ENCODE measurements at regions not wholly inside any gene's neighbourhood (a gene's known extent, or its start where the extent isn't known, plus 50 kb on each side); places are given as distances from the start of the nearest gene placed in this dataset.

DNA sequence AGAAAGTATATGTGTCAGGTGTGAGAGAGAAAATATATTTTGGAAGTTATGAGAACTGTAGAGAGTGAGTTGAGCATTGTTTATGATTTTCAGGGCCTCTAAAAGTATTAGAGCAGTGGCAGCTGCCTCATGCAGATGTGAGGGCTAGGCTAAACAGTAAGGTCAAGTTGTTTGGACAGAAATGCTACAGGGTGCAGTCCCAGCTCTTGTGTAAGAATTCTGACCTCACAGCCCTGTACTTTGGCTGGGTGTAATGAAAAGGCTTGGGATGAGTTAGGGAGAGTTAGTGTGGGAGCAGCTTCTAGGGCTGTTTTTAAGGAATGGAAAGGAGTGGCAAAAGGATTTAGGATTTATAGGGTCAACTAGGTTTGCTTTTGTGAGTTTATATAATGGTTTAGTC, 764.8 kb upstream of the ADGRB3 start:
- no peak overlapping the region for H3K4me3 ChIP-seq (ENCODE audit: low read depth, low read length)
- TF ChIP-seq CTCF (IDR thresholded peaks at IDR 0.05; ENCODE audit: borderline replicate concordance, insufficient read depth, low read depth, low read length), result no peak

DNA sequence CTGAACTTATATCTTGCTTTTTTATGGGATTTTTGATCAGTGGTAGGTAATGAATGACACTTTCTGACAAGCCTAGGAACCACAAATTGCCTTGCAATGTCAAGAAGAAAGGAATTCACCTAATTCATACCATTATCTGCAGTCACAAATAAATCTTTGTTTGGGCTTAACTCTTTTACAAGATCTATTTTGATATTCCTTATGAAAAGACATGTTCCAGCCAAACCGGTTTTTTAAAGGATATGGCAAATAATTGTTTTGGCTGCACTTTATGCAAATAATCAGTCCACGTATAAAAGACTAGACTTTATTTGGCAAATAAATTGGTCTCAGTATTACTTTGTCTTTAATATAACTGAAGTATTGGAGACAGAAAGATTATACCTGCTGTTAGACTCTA, 771.7 kb upstream of the ADGRB3 start:
- TF ChIP-seq CTCF (IDR thresholded peaks at IDR 0.05; ENCODE audit: borderline replicate concordance, insufficient read depth, low read depth, low read length), result no peak

DNA sequence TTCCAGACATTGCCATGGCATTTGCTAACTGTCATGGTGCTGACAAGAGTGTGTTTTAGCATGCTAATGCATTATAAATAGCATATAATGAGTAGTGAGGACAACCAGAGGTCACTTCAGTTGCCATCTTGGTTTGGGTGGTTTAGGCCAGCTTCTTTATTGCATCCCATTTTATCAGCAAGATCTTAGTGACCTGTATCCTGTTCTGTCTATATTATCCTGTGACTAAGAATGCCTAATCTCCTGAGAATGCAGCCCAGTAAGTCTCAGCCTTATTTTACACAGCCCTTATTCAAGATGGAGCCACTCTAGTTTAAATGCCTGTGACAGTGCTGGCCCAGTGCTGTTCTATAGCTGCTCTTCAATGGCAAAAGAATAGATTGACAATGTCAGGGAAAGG, 781.0 kb upstream of the ADGRB3 start:
- TF ChIP-seq CTCF (IDR thresholded peaks at IDR 0.05; ENCODE audit: borderline replicate concordance, insufficient read depth, low read depth, low read length), result no peak
- H3K4me3 ChIP-seq (ENCODE audit: low read depth, low read length), result no peak overlapping the region

More for the DNA sequence above, 771.7 kb upstream of the ADGRB3 start:
- H3K4me3 ChIP-seq (ENCODE audit: low read depth, low read length), result no peak overlapping the region

DNA sequence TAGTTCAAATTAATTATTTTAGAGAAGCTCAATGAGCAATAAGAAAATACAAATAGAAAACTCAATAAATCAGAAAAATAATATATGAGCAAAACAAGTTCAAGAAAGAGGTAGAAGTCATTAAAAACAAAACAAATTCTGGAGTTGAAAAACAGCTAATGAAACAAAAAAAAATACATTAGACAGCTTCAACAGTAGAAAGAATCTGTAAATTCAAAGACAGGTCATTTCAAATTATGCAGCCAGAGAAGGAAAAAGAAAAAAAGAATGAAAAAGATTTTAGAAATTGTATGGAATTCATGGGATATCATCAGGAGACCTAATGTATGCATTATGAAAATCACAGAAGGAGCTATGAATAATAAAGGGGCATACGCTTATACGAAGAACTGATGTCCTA, 795.3 kb upstream of the ADGRB3 start:
- H3K4me3 ChIP-seq (ENCODE audit: low read depth, low read length), result no peak overlapping the region
- no peak for TF ChIP-seq CTCF (IDR thresholded peaks at IDR 0.05; ENCODE audit: borderline replicate concordance, insufficient read depth, low read depth, low read length)

GRCh38 chr6:67825201-67825895, 809.7 kb upstream of the ADGRB3 start:
- TF ChIP-seq CTCF (IDR thresholded peaks at IDR 0.05; ENCODE audit: borderline replicate concordance, insufficient read depth, low read depth, low read length), result no peak

DNA sequence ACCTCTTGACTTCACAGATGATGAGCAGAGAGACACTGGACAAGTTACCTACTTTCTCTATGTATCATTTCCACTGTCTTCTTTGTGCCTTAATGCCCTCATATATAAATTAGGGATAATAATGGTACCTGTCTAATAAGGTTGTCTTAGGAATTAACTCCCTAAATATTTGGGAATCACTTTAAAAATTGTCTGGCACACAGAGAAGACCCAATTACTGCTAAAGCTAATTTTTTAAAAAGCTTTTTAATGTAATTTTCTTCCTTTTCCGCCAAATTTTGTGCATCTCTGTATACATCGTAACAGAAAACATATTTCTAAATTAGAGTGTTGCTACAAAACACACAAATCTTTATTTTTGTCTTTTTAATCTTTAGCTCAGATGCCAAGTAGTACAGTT, 816.8 kb upstream of the ADGRB3 start:
- no peak for TF ChIP-seq CTCF (IDR thresholded peaks at IDR 0.05; ENCODE audit: borderline replicate concordance, insufficient read depth, low read depth, low read length)
- H3K4me3 ChIP-seq (ENCODE audit: low read depth, low read length), result no peak overlapping the region

More at GRCh38 chr6:67825201-67825895, 809.7 kb upstream of the ADGRB3 start:
- no peak overlapping the region for H3K4me3 ChIP-seq (ENCODE audit: low read depth, low read length)

DNA sequence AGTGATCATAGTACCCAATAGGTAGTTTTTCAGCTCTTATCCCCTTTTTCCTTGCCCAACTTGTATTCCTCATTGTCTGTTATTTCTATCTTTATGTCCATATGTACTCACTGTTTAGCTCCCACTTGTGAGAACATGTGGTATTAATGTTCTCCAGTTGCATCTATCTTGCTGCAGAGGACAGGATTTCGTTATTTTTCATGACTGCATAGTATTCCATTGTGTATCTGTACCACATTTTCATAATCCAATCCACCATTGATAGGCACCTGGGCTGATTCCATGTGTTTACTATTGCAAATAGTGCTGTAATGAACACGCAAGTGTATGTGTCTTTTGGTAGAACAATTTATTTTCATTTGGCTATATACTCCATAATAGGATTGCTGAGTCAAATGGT, 819.5 kb upstream of the ADGRB3 start:
- H3K4me3 ChIP-seq (ENCODE audit: low read depth, low read length), result no peak overlapping the region
- no peak for TF ChIP-seq CTCF (IDR thresholded peaks at IDR 0.05; ENCODE audit: borderline replicate concordance, insufficient read depth, low read depth, low read length)

Data from GM12875 (cell line).